HG02798 (cell line): ENCODE measurements at regions not wholly inside any gene's neighbourhood (a gene's known extent, or its start where the extent isn't known, plus 50 kb on each side); places are given as distances from the start of the nearest gene placed in this dataset.
A peak's percentile ranks its signal among the peaks of the same experiment; 100 is the strongest.
"Not testable (repeated sequence)": the region's sequence is repeated elsewhere in the genome, so short reads cannot be mapped to it uniquely, and the experiment has no call there.

ENCODE experiments used
- ATAC-seq: cut with Tn5 transposase; IDR thresholded peaks from one replicate; pipeline ENCODE4 v1.9.1; 2021; ENCODE audit warnings: mild to moderate bottlenecking; ENCODE audit not compliant: unreplicated experiment, poor library complexity

GRCh38 chr4:115986573-115986972 lies 873.2 kb upstream of the NDST4 start:
- no peak for ATAC-seq

GRCh38 chr4:115975421-115976001 lies 862.1 kb upstream of the NDST4 start:
- ATAC-seq: not testable (repeated sequence)

GRCh38 chr4:115973768-115974167 lies 860.3 kb upstream of the NDST4 start:
- ATAC-seq: no peak

GRCh38 chr4:115972967-115973366 lies 859.5 kb upstream of the NDST4 start:
- no peak for ATAC-seq

- no peak for ATAC-seq
Measured at GRCh38 chr4:115970859-115971258, 857.4 kb upstream of the NDST4 start.

GRCh38 chr4:115969756-115970155 lies 856.3 kb upstream of the NDST4 start:
- ATAC-seq: no peak

- no peak for ATAC-seq
Measured at GRCh38 chr4:115965588-115965987, 852.2 kb upstream of the NDST4 start.

- peak; percentile 68 for ATAC-seq
Measured at GRCh38 chr4:115956054-115956796, 842.8 kb upstream of the NDST4 start.

- ATAC-seq: no peak
Measured at GRCh38 chr4:115950806-115951205, 837.4 kb upstream of the NDST4 start.

GRCh38 chr4:115949974-115950743 lies 836.7 kb upstream of the NDST4 start:
- ATAC-seq: peak; percentile 72

GRCh38 chr4:115945026-115945425 lies 831.6 kb upstream of the NDST4 start:
- no peak for ATAC-seq

GRCh38 chr4:115944146-115944905 lies 830.9 kb upstream of the NDST4 start:
- no peak for ATAC-seq

GRCh38 chr4:115938764-115939443 lies 825.5 kb upstream of the NDST4 start:
- no peak for ATAC-seq

GRCh38 chr4:115929373-115929772 lies 816.0 kb upstream of the NDST4 start:
- no peak for ATAC-seq

- ATAC-seq: no peak
Measured at GRCh38 chr4:115927382-115927781, 814.0 kb upstream of the NDST4 start.

- ATAC-seq: no peak
Measured at GRCh38 chr4:115923152-115923551, 809.7 kb upstream of the NDST4 start.

- ATAC-seq: no peak
Measured at GRCh38 chr4:115920637-115921036, 807.2 kb upstream of the NDST4 start.

GRCh38 chr4:115918149-115918548 lies 804.7 kb upstream of the NDST4 start:
- no peak for ATAC-seq

- no peak for ATAC-seq
Measured at GRCh38 chr4:115906428-115906827, 793.0 kb upstream of the NDST4 start.

GRCh38 chr4:115883847-115884246 lies 770.4 kb upstream of the NDST4 start:
- ATAC-seq: no peak
